ENCODE measurements at regions not wholly inside any gene's neighbourhood (a gene's known extent, or its start where the extent isn't known, plus 50 kb on each side); places are given as distances from the start of the nearest gene placed in this dataset.

- intact Hi-C loops (cut with DNase I): no loop called here
Observed at GRCh38 chr3:95394286-95394685, 1331.4 kb downstream of the NSUN3 start.

DNA sequence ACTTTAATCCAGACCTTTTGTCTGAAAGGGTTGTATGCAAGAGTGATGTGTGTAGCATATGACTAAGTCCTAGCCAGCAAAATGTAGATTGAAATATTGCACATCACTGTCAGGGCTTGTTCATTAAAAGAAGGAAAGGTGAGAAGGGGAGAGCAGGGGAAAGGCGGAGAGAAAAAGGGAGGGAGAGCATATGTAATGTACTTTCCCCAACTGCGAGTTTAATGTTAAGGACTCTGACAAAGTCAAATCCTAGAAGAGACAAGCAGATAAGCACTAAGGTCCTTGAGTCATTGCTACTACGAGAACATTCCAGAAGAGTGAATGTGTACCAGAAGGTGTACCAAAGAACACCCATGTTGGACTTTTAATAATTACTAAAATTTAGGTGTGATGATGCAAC, 1336.7 kb downstream of the NSUN3 start:
- Histone ChIP-seq H3K4me1 (no peaks in the 10 kb centered on the region), H3K36me3 (no peaks in the 10 kb centered on the region), H3K9me3 (no peaks in the 10 kb centered on the region), H3K9ac (ENCODE audit: low read depth in 2 of 2, low read length in 2 of 2) (no peak overlapping the region), H3K4me3 (no peak overlapping the region), H3K27me3 (no peaks in the 10 kb centered on the region), H3K27ac (no peak overlapping the region)
- DNase-seq: no peak
- intact Hi-C loops (cut with DNase I): no loop called here
- TF ChIP-seq, protein P1, sequence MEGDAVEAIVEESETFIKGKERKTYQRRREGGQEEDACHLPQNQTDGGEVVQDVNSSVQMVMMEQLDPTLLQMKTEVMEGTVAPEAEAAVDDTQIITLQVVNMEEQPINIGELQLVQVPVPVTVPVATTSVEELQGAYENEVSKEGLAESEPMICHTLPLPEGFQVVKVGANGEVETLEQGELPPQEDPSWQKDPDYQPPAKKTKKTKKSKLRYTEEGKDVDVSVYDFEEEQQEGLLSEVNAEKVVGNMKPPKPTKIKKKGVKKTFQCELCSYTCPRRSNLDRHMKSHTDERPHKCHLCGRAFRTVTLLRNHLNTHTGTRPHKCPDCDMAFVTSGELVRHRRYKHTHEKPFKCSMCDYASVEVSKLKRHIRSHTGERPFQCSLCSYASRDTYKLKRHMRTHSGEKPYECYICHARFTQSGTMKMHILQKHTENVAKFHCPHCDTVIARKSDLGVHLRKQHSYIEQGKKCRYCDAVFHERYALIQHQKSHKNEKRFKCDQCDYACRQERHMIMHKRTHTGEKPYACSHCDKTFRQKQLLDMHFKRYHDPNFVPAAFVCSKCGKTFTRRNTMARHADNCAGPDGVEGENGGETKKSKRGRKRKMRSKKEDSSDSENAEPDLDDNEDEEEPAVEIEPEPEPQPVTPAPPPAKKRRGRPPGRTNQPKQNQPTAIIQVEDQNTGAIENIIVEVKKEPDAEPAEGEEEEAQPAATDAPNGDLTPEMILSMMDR (IDR thresholded peaks at IDR 0.05): no peak

More at GRCh38 chr3:95394286-95394685, 1331.4 kb downstream of the NSUN3 start:
- H3K36me3 ChIP-seq: no peaks in the 10 kb centered on the region
- TF ChIP-seq, protein P1 (IDR thresholded peaks at IDR 0.05): no peak
- no peak overlapping the region for H3K9ac ChIP-seq (ENCODE audit: low read depth in 2 of 2, low read length in 2 of 2)
- H3K9me3 ChIP-seq: no peaks in the 10 kb centered on the region
- H3K27me3 ChIP-seq: no peaks in the 10 kb centered on the region
- no peak overlapping the region for H3K4me3 ChIP-seq
- H3K4me1 ChIP-seq: no peaks in the 10 kb centered on the region
- no peak overlapping the region for H3K27ac ChIP-seq
- no peak for DNase-seq

GRCh38 chr3:95401693-95402092, 1338.8 kb downstream of the NSUN3 start:
- Histone ChIP-seq H3K36me3 (no peaks in the 10 kb centered on the region), H3K4me3 (no peak overlapping the region), H3K9ac (ENCODE audit: low read depth in 2 of 2, low read length in 2 of 2) (no peak overlapping the region), H3K27me3 (no peaks in the 10 kb centered on the region), H3K4me1 (no peaks in the 10 kb centered on the region), H3K9me3 (no peaks in the 10 kb centered on the region), H3K27ac (no peak overlapping the region)
- no peak for DNase-seq
- intact Hi-C loops (cut with DNase I): no loop called here
- TF ChIP-seq, protein P1 (IDR thresholded peaks at IDR 0.05): no peak

- DNase-seq: no peak
- no peaks in the 10 kb centered on the region for H3K27me3 ChIP-seq
- no peaks in the 10 kb centered on the region for H3K9me3 ChIP-seq
- H3K9ac ChIP-seq (ENCODE audit: low read depth in 2 of 2, low read length in 2 of 2): no peak overlapping the region
- no peak overlapping the region for H3K27ac ChIP-seq
- TF ChIP-seq, protein P1 (IDR thresholded peaks at IDR 0.05): no peak
- no peak overlapping the region for H3K4me3 ChIP-seq
- no peaks in the 10 kb centered on the region for H3K4me1 ChIP-seq
- no peaks in the 10 kb centered on the region for H3K36me3 ChIP-seq
- intact Hi-C loops (cut with DNase I): no loop called here
Observed at GRCh38 chr3:95407709-95408463, 1345.0 kb downstream of the NSUN3 start.

DNA sequence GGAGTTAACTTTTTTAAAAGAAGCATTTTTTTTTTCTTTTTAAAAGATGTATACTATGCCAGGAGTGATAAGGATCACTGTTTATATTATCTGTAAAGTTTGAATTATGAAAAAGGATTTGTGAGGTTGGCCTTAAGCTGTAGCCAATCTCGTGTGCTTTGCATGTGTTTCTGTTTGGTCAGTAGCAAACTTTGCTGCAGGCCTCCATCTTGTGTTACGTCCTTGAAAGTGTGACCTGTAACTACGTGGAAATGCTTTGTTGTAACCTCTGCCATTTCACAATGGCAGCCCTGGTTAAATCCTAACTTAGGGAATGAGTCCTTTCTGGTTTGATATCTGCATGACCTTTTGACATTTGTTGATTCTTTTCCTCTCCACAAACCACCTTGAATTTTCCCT, 1345.6 kb downstream of the NSUN3 start:
- no peak for DNase-seq
- Histone ChIP-seq H3K27ac (no peak overlapping the region), H3K9ac (ENCODE audit: low read depth in 2 of 2, low read length in 2 of 2) (no peak overlapping the region), H3K27me3 (no peaks in the 10 kb centered on the region), H3K4me1 (no peaks in the 10 kb centered on the region), H3K9me3 (no peaks in the 10 kb centered on the region), H3K36me3 (no peaks in the 10 kb centered on the region), H3K4me3 (no peak overlapping the region)
- TF ChIP-seq, protein P1 (IDR thresholded peaks at IDR 0.05): no peak
- intact Hi-C loops (cut with DNase I): no loop called here
